Fibroblast of skin of right quadriceps (primary cell): ENCODE measurements at regions not wholly inside any gene's neighbourhood (a gene's known extent, or its start where the extent isn't known, plus 50 kb on each side); places are given as distances from the start of the nearest gene placed in this dataset.

Source experiments
- DNase-seq: peaks from one replicate; pipeline ENCODE4 v3.0.0-alpha.2; 2013

DNA sequence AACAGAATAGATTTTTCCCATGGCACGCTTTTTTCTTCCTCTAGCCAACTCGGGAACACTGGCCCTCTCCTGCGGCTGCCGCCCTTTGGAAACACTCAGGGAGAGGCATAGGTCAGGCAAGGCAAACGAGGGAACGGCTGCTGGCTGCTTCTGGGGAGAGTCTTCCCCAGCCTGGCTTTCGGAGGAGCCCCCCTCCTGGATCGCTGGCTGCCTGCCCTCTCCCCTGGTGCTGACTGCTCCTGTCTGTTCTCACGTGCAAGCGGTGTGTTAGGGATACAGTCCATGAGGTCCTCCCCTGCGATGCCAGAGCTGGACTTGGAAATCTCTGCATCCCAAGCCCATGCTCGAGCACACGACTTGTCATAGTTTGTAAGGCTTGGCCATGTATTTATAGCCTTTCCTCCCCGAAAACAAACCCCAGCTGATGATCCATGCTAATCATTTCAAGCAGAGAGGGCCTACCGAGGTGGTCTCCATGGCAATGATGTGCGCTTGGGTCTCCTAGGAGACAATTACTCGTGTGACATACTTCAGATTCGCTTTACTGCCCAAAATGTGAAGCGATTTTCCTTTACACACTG is 315.6 kb upstream of the ATP10A start:
- DNase-seq = no peak

DNA sequence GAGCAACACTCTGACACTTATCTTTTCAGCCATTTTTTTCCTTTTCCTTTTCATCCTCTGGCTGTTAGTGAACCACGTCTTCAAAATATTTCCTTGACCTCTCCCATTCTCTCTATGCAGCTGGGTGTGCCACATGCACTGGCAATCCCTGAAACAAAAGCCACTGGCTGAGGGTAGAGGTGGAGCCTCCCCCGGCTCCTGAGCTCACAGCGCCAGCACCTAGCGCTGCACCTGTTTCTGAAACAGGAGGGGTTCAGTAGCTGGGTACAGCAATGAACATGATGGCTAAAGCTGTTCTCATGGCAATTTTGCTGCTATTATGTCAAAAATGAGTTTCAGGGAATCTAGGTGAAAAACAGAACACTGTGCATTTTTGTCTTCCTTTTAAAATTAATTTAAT is 314.7 kb upstream of the ATP10A start:
- no peak for DNase-seq

DNA sequence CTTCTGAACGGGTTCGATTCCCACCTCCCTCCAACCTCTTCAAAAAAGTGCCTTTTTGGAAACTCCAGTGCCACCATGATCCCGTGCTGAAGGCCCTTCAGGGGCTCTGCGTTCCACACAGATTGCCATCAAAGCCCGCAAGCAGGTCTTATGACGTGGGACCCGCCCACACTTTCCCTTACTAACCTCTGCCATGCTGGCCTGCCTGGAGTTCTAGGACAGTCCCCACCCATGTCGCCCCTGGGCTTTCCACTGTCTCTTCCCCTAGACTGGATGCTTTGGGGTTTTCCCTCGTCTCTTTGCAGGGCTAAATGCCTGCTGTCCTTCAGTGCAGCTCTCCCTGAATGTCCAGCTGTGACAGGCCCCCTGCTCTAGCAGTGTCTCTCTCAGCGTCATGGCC is 313.7 kb upstream of the ATP10A start:
- no peak for DNase-seq

DNA sequence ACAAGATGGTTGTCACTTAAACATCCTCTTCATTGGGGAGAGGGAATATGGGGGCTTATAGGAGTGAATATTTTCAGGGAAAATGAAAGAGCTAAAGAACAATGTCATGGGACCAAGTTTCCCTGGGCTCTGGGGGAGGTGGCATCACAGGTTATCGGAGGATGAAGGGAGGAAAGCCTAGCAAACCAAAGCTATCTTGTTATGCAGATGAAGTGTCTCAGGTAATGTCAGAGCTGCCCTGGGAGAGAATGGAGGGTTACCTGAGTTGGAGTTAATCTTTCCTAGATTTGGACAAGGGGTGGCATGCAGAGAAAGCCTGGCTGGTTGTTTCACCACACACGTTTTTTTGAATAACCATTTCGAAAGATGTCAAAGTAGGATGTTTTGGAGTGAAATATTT is 308.1 kb upstream of the ATP10A start:
- no peak for DNase-seq

DNA sequence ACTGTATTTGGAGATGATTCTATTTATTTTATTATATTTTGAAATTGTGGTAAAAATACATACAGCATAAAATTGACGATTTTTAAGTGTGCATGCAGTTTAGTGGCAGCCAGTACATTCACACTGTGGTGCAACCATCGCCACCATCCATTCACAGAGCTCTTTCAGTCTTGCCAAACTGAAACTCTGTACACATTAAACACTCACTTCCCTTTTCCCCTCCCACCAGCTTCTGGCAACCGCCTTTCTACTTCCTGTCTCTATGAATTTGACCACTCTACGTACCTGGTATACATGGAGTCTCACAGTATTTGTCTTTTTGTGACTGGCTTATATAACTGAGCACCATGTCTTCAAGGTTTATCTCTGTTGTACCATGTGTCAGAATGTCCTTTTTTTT is 303.3 kb upstream of the ATP10A start:
- DNase-seq = no peak

DNA sequence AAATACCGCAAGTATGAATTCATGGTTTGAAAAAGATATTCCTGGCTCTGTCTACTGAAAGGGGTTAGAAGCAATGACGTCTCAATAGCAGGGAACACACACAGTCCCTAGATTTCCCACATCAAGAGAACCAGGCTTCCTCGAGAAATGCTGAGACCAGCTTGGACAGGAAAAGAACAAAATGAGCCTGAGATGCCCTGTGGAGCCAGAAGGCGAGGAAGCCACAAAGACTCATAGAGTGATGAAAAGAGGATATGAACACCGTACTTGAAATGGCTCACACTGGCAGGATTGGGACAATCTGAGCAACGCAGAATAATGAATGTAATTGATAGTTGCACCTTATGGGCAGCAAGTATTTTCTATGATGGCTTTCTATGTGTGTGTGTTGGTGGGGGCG is 302.4 kb upstream of the ATP10A start:
- DNase-seq = no peak

DNA sequence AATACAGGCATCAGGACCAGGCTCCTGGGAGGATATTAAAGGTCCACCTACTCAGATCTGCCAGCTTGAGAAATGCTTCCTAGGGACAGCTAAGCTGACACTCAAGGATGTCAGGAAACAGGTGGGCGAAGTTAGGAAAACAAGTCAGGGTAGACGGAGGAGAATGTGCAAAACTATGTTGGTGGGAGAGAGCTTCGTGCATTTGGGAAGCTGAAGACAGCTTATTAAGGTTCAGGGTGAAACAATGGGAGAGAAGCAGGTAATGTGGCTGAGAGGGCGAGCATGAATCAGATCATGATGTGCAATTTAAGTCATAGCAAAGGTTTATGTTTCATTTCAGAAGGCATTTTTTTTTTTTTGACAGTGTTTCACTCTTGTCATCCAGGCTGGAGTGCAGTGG is 297.2 kb upstream of the ATP10A start:
- no peak for DNase-seq

DNA sequence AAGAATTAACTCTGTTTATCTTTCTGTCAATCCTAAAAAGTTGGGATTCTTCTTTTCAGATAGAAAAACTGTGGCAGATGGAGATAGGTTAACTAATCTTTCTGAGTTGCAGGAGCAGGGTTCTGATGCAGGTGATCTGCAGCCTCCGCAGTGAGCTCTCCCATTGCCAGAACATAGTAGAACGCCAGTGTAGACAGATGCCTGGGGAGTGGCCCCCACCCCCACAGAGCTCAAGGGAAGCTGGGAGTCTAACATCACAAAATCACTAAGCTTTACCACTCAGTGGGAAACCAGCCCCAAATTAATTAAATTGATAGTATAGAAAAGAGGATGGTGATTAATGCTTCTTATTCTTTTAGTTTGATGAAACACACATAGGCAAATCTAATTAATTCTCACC is 295.0 kb upstream of the ATP10A start:
- DNase-seq = no peak

DNA sequence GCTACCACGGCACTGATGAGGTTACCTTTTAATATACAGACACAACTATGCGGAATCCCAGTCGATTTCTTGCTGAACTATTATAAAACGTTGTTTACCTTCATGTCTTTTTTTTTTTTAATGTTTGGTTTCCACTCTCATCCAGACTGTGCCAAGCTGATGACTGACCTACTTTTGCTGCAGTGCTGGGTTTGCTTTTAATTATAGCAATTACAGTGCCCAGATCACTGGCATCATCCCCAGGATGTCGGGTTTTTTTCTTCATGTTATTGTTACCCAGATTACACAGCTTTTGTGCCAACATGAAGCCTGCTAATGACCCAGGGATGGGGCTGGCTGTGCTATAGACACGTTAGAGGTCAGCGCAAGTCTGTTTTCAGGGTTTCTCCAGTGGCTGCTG is 294.0 kb upstream of the ATP10A start:
- DNase-seq = no peak

DNA sequence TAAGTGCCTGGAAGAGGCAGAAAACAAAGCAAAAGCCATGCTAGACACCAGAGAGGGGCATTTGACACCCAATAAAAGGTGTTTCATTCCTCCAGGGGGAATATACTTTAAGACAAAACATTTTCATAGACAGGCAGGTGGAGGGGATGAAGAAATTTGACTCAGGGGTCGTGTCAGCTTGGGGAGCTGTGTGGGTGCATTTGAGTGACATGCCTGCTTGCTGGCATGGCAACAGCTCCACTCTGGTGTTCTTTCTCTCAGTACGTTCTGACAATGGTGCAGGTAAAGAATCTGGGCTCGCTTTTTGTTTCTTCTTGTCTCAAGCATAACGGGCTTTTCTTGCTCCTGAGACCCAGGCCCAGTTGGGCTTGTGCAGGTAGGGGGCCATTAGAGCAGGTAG is 292.9 kb upstream of the ATP10A start:
- DNase-seq = no peak

DNA sequence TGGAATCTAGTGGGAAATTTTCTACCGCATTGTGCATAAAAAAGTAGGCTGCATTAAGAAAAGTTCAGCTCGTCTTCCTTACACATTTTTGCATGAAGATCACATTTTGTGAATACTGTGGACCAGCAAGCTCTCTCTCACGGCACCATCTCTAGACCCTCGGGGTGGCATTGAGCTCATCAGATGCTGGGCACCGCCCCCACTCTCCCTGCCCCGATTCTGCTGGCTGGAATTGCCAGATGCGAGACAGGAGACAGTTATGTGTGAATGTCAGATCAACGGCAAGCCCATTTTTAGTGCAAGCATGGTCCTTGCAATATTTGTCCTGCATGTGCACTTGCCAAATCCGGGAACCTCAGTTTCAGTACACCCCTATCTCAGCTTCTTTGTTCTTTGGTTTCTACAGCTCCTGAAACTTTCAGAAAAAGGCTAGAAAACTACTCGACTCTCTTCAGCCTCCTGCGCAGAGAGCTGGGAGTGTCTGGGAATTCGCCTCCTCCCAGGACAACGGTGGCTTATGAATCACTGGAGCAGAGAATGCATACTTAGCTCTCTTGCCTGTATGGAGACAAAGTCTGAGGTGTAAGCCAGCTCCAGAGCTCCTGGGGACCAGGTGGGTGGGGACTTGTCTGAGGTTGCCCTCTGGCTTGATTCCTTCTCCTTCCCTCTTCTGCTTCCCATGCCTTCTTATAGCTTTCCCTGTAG is 285.2 kb upstream of the ATP10A start:
- no peak for DNase-seq

DNA sequence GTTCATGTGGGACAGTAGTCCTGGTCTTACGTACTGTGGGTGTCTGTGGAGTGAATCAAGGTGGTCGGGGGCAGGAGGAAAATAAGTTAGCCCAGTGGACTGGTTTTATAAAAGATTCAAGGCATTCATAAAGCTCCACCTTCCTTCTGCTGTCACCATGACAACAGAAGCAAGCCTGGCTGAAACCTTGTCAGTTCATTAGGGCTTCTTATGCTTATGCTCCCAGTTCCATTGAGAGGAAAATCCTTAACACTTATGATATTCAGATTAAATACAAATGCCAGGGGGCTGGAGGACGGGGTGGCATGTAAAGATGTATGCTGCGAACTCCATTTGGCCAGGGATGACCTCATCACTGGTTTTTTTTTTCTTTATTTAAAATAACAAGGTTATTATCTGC is 283.1 kb upstream of the ATP10A start:
- no peak for DNase-seq

DNA sequence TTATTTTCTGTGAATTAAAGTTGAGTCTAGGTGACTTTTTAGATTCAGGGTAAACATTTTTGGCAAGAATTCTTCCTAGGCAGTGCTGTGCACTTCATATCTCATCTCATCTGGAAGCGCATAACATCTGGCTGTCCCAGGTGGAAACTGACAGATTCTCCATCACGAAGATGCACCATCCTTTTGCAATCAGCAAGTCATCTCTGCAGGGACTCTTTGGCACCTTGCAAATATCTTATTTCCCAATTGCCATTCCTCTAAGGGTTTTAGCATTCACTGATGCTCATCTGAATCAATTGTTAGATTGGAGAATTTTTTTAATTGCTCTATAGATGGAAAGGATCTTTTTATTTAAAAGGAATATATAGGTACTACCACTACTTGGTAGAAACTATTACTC is 282.7 kb upstream of the ATP10A start:
- DNase-seq = no peak

DNA sequence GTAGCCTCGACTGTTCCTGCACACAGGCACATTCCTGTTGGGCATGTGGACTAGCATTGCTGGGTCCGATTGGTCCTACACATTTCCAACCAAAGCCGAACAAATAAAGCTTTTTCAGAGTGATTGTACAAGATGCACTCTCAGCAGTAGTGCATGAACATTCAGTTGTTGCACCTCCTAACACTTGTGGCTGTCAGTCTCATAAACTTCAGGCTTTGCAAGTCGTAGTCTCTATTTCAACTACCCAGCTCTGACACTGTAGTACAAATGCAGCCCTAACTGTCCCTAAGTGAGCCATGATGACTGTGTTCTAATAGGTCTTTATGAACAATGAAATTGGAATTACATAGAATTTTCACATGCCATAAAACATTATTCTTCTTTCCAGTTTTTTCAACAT is 281.7 kb upstream of the ATP10A start:
- no peak for DNase-seq

DNA sequence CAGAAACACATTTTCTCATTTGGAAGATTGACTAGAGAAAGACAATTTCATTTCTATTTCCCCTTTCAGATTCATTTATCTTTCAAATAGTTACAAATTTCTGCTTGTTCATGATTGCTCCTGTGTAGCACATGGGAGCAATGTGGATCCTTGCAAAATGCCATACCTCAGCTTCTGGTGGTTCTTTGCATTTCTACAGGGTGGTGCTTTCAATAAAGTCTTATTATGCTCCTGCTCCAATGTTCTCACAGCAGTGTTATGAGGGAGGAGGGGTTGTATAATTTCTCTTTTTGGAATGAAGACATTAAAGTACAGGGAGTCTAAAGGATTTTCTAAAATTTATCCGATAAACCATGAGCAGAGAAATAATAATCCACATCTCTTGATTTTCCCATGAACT is 280.1 kb upstream of the ATP10A start:
- no peak for DNase-seq

DNA sequence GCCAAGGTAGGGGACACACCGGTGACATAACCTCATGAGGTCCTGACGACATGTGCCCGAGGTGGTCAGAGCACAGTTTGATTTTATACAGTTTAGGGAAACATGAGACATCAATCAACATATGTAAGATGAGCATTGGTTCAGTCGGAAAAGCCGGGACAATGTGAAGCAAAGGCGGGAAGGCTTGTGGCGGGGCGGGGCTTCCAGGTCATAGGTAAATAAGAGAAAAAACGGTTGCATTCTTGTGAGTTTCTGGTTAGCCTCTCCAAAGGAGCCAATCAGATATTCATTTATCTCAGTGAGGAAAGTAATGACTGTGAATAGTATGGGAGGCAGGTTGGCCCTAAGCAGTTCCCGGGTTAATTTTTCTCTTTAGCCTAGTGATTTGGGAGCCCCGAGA is 271.7 kb upstream of the ATP10A start:
- no peak for DNase-seq

DNA sequence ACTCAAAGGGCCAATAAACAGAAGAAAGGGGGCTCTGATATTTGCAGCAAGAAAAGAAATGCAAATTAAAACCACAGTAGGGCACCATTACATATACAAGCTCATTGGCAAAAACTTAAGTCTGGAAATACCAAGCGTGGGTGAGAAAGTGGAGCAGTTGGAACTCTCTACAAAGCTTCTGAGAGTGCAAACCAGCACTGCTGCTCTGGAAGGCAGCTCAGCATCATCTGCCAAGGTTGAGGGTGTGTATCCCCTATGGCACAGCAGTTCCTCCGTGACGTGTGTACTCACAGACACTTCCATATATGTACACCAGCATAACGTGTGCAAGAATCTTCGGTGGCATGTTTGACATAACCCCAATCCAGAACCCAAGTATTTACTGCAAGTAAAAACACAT is 271.0 kb upstream of the ATP10A start:
- DNase-seq = no peak

DNA sequence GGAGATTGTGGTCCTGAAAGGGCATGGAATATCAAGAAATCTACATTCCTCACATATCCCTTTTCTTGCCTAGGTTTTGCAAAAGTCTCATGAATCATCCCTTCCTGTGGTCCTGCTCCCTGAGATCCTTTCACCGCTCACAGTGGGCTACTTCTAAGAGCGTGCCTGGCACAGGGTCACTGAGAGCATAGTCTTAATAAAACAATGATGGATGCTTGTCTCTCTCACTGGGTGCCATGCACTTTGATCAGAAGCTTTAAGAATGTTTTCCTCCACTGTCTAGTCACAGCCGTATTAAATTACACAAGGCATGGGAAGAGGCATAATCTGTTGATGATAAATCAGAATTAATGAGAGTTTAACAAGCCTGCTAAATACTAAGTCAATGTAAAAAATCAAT is 269.7 kb upstream of the ATP10A start:
- peak; percentile 35 for DNase-seq

DNA sequence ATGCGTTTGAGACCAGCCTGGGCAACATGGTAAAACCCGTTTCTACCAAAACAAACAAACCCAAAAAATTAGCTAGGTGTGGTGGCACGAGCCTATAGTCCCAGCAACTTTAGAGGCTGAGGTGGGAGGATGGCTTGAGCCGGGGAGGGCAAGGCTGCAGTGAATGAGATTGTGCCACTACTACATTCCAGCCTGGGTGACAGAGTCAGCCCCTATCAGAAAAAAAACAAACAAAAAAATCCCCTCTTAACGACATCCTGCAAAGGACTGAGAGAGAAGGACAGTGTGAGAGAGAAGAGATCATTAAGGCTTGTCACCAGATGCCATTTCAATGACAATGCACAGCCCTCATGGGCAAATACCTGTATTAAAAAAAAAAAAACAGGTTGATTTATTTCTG is 266.7 kb upstream of the ATP10A start:
- no peak for DNase-seq

DNA sequence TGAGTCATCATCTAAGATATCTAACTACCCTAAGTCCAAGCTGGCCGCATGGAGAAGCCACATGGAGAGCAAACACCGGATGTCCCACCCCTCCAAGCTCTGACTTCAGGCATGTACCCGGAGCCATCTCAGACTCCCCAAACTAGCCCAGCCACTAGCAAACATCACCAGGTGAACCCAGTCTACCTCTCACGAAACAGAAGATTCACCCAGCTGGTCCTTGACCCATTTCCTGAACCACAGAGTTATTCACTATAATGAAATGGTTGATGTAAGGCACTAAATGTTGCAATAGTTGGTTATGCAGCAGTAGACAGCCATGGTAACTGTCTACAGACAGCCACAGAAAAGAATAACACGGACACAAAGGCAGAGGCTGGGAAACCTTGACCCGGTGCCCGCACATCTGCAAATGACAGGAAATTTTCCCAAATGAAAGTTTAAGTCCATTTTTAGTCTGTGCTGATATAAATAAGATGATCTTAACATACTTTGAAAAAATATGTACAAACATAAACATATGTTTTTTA is 265.5 kb upstream of the ATP10A start:
- no peak for DNase-seq

DNA sequence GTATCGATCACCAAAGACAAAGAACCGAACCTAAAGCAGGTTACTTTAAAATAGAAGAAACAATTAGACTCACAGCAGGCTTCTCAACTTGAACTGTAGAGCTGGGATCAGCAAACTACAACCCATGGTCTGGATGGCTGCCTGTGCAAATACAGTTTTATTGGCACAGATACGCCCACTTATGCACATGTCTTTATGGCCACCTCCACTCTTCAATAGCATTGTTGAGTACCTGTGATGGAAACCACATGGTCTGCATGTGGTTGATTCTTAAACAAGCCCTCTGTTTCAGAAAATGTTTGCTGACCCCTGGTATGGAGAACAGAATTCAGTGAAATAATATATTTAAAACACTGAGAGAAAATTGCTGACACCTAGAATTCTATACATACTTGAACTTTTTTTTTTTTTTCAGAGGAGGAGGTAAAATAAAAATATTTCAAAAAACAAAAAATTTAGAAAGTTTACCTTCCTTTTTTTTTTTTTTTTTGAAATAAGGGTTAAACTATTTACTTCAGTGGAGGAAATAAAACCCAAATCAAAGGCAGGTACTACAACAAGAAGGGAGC is 263.8 kb upstream of the ATP10A start:
- DNase-seq = no peak

DNA sequence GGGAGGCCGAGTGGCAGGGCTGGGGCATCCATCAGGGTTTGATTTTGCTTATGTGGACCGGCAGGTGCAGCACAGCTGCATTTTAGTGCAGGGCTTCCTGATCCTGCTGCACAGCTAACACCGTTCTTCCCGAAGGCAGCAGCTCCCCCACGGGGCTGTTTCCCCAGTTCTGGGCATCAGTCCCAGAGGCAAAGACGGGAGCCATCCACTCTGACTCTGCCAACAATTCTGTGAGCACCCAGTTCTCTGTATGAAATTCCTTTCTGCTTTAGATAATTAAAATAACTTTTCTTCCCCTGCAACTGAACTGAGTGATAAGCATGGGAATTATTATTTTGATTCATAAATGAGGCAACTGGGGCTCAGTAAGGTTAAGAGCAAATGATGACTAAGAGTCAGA is 262.9 kb upstream of the ATP10A start:
- DNase-seq = no peak

DNA sequence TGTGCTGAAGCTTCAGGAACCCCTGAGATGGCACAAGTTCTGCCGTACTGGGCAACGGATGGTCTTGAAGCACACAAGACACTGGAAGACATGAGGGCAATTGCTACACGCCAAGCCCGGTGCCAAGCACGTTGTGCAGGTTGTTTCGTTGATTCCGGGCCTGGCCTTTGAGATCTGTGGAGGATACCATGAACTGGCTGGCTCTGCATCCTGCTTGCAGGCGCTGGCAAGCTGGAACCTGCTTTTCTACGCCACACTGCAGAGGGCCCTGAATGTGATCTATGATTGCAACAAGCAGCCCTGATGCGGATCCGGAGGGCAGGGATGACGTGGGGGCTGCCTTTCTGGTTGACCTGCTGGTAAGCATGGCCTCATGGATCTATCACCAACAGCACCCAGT is 262.5 kb upstream of the ATP10A start:
- no peak for DNase-seq

DNA sequence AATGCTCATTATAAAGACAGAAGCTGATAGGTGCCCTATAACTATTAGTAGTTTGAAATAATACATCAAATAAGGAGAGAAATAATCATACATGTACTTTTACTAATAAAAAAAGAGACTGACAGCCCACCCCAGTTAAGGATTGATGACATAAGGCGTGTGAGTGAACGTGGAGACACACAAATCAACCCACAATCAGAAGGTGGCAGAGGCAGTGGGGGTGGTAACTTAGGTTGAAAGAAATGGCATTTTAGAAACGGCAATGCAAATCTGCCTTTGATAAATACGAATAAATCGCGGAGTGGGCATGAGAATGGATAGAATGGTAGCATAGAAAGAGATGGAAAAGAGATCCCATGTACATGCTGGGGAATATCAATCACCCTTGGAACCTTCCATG is 256.2 kb upstream of the ATP10A start:
- DNase-seq = no peak
